ENCODE measurements at regions not wholly inside any gene's neighbourhood (a gene's known extent, or its start where the extent isn't known, plus 50 kb on each side); places are given as distances from the start of the nearest gene placed in this dataset.
"Not testable (repeated sequence)": the region's sequence is repeated elsewhere in the genome, so short reads cannot be mapped to it uniquely, and the experiment has no call there.

DNA sequence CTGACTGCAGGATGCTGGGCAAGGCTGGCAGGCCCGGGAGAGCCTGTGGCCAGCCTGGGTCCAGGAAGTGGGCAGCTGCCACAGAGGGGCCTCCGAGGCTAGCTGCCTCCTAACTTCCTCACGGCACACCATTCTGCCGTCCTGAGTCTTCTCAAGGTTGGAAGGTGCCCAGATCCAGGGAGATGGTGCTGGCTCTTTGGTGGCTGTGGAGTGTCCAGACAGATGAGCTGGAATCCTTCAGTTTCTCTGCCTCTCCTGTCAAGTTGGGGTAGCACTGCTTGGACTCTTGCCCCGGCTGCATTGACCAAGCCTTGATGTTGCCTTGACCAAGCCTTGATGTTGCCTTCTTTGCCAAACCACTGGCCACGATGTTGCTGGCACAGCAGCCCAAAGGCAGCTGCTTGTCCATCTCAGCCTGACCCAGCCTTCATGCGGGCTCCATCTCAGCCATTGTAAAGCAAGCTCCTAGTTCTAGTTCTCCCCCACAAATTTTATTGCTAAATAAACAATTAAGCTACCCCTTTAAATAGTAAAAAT is 75.1 kb upstream of the AFDN start:
- Mint-ChIP-seq H3K36me3 (ENCODE audit: low read depth, unreplicated experiment) (peaks cover 11% of the 10 kb centered on the region), H3K27me3 (ENCODE audit: unreplicated experiment) (no peaks in the 10 kb centered on the region), H3K9me3 (ENCODE audit: unreplicated experiment) (no peaks in the 10 kb centered on the region), H3K27ac (ENCODE audit: unreplicated experiment) (no peak overlapping the region), H3K4me3 (ENCODE audit: unreplicated experiment) (no peak overlapping the region), H3K4me1 (ENCODE audit: unreplicated experiment) (peaks cover 14% of the 10 kb centered on the region)
- no peak for DNase-seq (ENCODE audit: low spot score)
- TF ChIP-seq, protein P1, sequence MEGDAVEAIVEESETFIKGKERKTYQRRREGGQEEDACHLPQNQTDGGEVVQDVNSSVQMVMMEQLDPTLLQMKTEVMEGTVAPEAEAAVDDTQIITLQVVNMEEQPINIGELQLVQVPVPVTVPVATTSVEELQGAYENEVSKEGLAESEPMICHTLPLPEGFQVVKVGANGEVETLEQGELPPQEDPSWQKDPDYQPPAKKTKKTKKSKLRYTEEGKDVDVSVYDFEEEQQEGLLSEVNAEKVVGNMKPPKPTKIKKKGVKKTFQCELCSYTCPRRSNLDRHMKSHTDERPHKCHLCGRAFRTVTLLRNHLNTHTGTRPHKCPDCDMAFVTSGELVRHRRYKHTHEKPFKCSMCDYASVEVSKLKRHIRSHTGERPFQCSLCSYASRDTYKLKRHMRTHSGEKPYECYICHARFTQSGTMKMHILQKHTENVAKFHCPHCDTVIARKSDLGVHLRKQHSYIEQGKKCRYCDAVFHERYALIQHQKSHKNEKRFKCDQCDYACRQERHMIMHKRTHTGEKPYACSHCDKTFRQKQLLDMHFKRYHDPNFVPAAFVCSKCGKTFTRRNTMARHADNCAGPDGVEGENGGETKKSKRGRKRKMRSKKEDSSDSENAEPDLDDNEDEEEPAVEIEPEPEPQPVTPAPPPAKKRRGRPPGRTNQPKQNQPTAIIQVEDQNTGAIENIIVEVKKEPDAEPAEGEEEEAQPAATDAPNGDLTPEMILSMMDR (IDR thresholded peaks at IDR 0.05; ENCODE audit: unreplicated experiment), result no peak

DNA sequence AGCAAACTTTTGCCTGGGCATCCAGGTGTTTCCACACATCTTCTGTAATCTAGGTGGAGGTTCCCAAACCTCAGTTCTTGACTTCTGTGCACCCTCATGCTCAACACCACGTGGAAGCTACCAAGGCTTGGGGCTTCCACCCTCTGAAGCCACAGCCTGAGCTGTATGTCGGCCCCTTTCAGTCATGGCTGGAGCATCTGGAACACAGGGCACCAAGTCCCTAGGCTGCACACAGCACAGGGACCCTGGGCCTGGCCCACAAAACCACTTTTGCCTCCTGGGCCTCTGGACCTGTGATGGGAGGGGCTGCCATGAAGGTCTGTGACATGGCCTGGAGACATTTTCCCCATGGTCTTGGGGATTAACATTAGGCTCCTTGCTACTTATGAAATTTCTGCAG is 73.4 kb upstream of the AFDN start:
- not testable (repeated sequence) for H3K9me3 Mint-ChIP-seq (ENCODE audit: unreplicated experiment); H3K4me3 Mint-ChIP-seq (ENCODE audit: unreplicated experiment); H3K4me1 Mint-ChIP-seq (ENCODE audit: unreplicated experiment); H3K27me3 Mint-ChIP-seq (ENCODE audit: unreplicated experiment); DNase-seq (ENCODE audit: low spot score); H3K27ac Mint-ChIP-seq (ENCODE audit: unreplicated experiment)
- peaks cover 11% of the 10 kb centered on the region for H3K36me3 Mint-ChIP-seq (ENCODE audit: low read depth, unreplicated experiment)

DNA sequence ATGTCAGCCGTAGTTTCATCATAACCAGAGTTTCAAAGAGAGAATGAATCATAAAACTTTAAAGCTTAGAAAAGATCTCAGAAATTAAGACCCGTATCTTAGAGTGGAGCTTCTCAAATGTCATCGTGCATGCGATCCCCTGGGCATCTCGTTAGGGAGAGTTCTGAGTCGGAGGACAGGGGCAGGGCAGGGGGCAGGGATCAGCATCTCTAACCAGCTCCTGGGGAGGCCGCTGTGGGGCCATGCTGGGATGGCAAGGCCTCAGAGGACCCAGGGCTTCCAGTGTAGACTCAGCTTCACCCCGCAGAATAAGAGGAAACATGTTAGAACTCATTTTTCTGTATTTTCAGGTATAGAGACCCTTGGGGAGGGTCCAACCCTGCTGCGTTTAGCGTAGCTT is 72.0 kb upstream of the AFDN start:
- Mint-ChIP-seq H3K27ac (ENCODE audit: unreplicated experiment) (no peak overlapping the region), H3K36me3 (ENCODE audit: low read depth, unreplicated experiment) (peaks cover 11% of the 10 kb centered on the region), H3K27me3 (ENCODE audit: unreplicated experiment) (peaks cover 6% of the 10 kb centered on the region), H3K4me3 (ENCODE audit: unreplicated experiment) (no peak overlapping the region), H3K9me3 (ENCODE audit: unreplicated experiment) (no peaks in the 10 kb centered on the region), H3K4me1 (ENCODE audit: unreplicated experiment) (peaks cover 7% of the 10 kb centered on the region)
- TF ChIP-seq, protein P1 (IDR thresholded peaks at IDR 0.05; ENCODE audit: unreplicated experiment), result no peak
- DNase-seq (ENCODE audit: low spot score), result no peak

DNA sequence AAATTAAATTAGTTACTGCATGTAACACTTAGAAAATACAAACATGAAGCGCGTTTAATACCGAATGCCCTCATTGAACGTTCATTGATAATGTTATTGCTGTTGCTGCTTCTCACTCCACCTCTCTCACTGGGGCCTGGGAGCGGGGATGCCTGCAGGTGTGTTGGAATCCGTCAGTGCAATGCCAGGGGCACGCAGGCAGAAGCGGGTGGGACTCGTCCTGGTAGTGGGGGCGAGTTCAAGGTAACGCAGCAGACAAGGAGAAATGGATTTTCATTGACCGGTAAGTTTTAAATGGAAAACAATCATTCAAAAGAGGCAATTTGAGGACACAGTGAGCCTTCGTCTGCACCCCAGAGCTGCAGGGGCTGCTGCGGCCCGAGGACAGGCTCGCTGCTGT is 71.2 kb upstream of the AFDN start:
- Mint-ChIP-seq H3K4me3 (ENCODE audit: unreplicated experiment) (no peak overlapping the region), H3K4me1 (ENCODE audit: unreplicated experiment) (peaks cover 7% of the 10 kb centered on the region), H3K9me3 (ENCODE audit: unreplicated experiment) (no peaks in the 10 kb centered on the region), H3K27ac (ENCODE audit: unreplicated experiment) (no peak overlapping the region), H3K27me3 (ENCODE audit: unreplicated experiment) (peaks cover 6% of the 10 kb centered on the region), H3K36me3 (ENCODE audit: low read depth, unreplicated experiment) (peaks cover 11% of the 10 kb centered on the region)
- TF ChIP-seq, protein P1 (IDR thresholded peaks at IDR 0.05; ENCODE audit: unreplicated experiment), result no peak
- no peak for DNase-seq (ENCODE audit: low spot score)

DNA sequence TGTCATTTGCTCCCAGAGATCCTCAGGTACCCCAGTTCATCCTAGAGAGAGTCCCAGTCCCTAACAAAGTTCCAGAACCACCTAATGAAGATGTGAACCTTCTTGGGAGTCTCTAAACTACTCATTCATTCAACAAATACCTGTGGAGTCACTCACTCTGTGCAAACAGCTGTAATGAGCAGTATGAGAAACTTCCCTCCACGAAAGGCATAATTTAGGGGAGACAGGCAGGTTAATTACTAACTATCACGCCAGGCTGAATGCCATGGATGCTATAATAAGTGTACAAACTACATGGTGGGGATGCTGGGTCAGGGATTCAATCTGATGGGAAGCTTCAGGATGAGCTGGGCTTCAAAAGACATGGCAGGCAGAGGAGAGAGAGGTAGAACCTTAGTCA is 70.1 kb upstream of the AFDN start:
- Mint-ChIP-seq H3K36me3 (ENCODE audit: low read depth, unreplicated experiment) (peaks cover 11% of the 10 kb centered on the region), H3K27me3 (ENCODE audit: unreplicated experiment) (peaks cover 6% of the 10 kb centered on the region)

More for the DNA sequence above, 70.1 kb upstream of the AFDN start:
- DNase-seq (ENCODE audit: low spot score), result no peak
- H3K9me3 Mint-ChIP-seq (ENCODE audit: unreplicated experiment), result no peaks in the 10 kb centered on the region
- H3K4me1 Mint-ChIP-seq (ENCODE audit: unreplicated experiment), result peaks cover 3% of the 10 kb centered on the region
- TF ChIP-seq, protein P1 (IDR thresholded peaks at IDR 0.05; ENCODE audit: unreplicated experiment), result no peak
- no peak overlapping the region for H3K27ac Mint-ChIP-seq (ENCODE audit: unreplicated experiment)
- no peak overlapping the region for H3K4me3 Mint-ChIP-seq (ENCODE audit: unreplicated experiment)

Data from endothelial cell (in vitro differentiated cells).